ENCODE measurements at regions not wholly inside any gene's neighbourhood (a gene's known extent, or its start where the extent isn't known, plus 50 kb on each side); places are given as distances from the start of the nearest gene placed in this dataset.

DNA sequence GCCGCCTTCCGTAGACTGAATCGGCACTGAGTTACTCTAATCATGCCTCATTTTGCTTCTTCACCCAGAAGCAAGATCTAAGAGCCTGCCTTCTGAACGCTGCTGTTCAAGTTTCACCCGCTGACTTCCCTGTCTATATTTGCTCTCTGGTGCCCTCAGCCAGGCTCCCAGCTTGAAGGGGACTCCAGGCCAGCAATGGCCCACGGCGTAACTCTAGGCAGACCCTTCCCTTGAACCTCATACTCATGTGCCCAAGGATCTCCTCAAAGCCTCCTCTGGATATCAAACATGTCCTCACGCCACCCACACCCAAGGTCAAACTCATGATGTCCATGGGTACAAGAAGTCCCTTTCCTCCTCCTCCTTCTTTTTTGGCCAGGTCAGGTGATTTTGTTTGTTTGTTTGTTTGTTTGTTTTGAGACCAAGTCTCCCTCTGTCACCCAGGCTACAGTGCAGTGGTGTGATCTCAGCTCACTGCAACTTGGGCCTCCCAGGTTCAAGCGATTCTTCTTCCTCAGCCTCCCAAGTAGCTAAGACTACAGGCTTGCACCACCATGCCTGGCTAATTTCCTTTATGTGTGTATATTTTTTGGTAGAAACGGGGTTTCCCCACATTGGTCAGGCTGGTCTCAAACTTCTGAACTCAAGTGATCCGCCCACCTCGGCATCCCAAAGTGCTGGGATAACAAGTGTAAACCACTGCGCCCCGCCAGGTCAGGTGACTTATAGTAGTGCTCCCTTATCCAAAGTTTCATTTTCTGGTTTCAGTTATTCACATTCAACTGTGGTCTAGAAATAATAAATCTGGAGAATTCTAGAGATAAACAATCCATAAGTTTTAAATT is 239.0 kb downstream of the SYK start:
- DNase-seq (ENCODE audit: low spot score), result no peak

DNA sequence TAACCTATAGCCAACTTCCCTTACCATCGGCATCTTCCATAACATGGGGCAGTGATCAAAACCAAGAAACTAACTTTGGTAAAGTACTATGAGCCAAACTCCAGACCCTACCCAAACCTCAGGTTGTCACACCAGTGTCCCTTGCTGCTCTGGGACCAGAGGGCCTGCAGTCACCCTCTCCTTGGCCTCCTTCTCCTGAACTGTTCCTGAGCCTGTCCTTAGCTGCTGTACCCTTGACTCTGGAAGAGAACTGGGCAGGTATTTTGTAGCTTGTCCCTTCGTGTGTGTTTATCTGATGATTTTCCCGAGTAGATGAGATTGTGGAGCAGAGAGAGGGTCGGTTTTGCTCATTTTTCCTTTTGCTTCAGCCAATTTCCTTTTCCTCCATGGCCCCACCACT is 240.4 kb downstream of the SYK start:
- no peak for DNase-seq (ENCODE audit: low spot score)

- no peak for DNase-seq (ENCODE audit: low spot score)
These were observed 240.9 kb downstream of the SYK start for GRCh38 chr9:91042541-91042940.

DNA sequence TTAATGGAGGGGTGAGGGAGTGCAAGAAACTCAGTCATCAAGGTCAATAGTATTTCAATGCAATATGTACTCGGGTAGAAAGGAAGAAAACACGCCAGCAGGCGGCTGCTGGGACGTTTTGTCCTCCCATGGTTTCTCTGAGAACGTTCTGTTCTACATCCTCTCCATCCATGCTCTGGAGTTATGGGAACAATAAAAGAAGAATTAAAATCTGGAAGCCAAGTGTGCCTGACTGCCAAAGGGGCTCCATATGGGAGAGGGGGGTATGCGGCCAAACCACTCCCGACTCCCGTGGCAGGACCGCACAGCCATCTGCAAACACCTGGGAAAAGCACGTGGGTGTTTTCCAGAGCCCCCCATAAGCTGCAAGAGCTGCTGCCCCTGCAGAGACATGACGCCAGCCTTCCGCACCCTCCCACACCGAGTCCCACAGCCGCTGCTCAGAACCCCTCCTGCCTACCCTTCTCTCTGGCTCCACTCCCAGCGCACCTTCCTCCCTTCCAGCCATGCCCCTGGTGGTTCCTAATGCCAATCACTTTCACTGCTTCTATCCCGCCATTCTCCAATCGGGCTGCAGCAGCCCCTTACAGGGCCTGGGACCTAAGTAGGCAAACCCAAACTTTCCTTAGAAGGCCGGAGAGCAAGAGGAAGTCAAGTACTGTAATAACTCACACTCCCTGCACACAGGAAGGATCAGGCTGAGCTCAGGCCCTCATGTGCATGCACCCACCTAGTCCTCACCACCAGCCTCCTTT is 241.6 kb downstream of the SYK start:
- no peak for DNase-seq (ENCODE audit: low spot score)

- DNase-seq (ENCODE audit: low spot score), result no peak
These were observed 242.2 kb downstream of the SYK start for GRCh38 chr9:91043811-91044175.

DNA sequence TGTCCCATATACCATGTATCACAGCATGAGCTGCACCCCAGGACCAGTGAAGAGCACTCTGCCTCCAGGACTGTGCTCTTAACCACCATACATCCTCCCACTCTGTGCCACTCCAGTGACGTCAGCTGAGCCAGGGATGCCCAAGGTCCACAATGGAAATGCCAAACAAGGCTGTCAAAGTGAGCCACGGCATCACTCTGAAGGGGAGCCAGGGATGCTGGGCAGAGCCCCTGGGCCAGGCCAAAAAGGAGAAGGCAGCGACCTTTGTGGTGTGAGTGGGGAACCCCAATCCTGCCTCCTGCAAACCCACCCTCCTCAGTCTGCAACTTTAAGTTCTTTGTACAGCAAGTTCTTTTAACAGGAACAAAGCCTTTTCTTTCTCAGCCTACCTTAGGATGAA is 242.7 kb downstream of the SYK start:
- DNase-seq (ENCODE audit: low spot score), result no peak

GRCh38 chr9:91045041-91045440 is 243.4 kb downstream of the SYK start:
- DNase-seq (ENCODE audit: low spot score), result no peak

DNA sequence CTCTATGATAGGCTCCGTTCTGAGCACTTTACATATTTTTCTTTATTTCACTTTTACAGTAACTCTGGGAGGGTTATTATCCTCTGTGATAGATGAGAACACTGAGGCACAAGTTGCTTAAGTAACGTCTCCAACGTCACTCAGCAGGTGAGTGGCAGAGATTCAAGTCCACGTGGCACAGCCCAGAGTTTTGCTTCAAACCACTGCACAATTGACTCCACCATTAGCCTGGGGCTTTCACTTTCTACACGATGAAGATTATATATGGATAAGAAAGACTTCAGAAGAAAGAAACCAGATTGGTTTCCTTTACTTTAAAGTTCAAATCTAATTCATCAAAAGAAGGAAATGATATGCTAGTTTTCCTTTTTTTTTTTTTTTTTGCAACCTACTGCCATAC is 245.9 kb downstream of the SYK start:
- DNase-seq (ENCODE audit: low spot score), result no peak

DNA sequence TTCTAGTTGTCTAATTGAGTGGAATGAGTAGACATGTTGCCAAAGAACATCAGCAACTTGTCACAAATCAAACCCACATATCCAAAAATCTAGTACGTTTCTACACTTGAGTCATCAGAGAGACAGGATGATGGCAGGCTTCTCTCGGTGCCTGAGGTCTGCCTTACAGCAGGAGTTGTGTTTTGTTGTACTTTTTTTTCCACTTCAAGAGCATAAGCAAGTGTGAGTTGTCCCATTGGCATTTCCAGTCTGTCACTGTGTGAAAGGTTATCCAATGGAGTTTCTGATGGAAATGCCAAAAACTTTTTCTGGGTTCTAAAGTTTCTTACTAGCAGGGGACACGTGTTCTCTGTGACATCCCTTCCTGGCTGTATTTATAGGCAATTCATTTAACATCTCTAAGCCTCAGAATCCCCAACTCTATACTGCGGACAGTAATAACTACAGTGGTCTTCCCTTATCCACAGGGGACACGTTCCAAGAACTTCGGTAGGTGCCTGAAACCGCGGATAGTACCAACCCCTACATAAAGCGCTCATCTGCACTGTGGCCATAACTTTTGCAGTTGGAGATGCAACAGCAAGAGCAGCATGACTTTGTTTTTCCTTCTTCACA is 246.5 kb downstream of the SYK start:
- DNase-seq (ENCODE audit: low spot score), result no peak

DNA sequence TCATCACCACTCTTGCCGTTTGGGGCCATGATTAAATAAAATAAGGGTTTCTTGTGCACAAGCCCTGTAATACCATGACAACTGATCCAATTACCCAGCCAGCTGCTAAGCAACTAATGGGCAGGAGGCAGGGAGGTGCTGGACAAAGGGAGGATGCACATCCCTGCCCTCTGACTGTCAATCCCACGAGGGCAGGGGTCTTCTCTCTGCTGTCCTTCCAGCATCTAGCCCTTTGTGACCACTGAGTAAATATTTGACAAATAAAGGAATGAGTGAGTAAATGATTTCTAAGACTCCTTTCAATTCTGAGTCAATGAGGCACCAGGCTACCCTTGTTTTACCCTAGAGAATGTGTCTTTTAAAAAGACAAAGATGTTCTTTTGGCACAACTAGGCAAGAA is 247.1 kb downstream of the SYK start:
- no peak for DNase-seq (ENCODE audit: low spot score)

DNA sequence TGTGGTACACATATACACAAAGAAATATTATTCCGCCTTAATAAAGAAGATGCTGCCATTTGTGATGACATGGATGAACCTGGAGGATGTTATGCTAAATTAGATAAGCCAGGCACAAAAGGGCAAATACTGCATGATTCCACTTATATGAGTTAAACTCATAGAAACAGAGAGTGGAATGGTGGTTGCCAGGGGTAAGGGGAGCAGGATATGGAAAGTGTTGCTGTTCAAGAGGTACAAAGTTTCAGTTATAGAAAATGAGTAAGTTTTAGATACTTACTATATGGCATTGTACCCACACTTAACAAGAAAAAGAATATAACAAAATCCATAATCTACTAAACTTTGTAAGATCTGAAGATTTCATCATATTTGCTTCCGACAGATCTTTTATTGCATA is 252.2 kb downstream of the SYK start:
- no peak for DNase-seq (ENCODE audit: low spot score)

DNA sequence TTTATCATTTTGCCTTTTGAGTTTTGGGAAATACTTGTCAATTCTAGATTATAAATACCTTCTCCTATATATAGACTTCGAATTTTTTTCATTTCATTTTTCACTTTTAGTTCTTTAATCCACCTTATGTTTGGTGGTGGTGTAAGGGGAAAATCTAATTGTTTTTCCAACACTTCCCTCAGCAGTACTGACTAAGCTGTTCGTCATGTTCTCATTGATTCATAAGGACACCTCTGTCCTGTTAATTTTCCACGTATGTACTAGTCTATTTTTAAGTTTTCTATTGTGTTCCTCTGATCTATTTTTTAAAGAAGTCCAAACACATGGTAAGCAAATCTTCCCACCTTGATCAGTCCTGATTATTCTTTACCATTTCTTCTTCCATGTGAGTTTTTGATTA is 254.2 kb downstream of the SYK start:
- no peak for DNase-seq (ENCODE audit: low spot score)

- DNase-seq (ENCODE audit: low spot score), result no peak
These were observed 254.9 kb downstream of the SYK start for GRCh38 chr9:91056486-91056885.

GRCh38 chr9:91056917-91057316 is 255.3 kb downstream of the SYK start:
- no peak for DNase-seq (ENCODE audit: low spot score)

DNA sequence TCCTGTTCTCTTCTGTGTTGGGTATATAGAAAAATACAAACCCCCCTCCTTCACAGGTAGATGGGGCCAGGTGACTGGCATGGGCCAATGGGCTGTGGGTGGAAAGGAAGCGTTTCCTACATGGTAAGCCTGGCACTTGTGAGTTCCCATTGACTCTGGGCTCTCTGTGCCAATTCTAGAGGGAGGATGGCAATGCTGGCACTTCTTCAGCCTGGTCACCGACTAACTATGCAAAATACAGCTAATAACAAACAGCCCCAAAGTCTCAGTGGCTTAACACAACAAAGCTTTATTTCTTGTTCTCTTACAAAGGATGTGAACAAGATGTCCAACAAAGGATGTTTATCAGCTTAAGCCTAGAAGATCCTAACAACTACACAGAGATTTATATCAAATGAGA is 258.1 kb downstream of the SYK start:
- no peak for DNase-seq (ENCODE audit: low spot score)

- peak; percentile 40 for DNase-seq (ENCODE audit: low spot score)
These were observed 259.1 kb downstream of the SYK start for GRCh38 chr9:91060520-91061343.

- no peak for DNase-seq (ENCODE audit: low spot score)
These were observed 259.9 kb downstream of the SYK start for GRCh38 chr9:91061506-91061905.

- DNase-seq (ENCODE audit: low spot score), result no peak
These were observed 260.7 kb downstream of the SYK start for GRCh38 chr9:91062281-91062680.

GRCh38 chr9:91063471-91063870 is 261.9 kb downstream of the SYK start:
- DNase-seq (ENCODE audit: low spot score), result no peak

GRCh38 chr9:91065231-91066041 is 263.8 kb downstream of the SYK start:
- DNase-seq (ENCODE audit: low spot score), result no peak

GRCh38 chr9:91066042-91066415 is 264.4 kb downstream of the SYK start:
- no peak for DNase-seq (ENCODE audit: low spot score)
